ENCODE measurements at regions not wholly inside any gene's neighbourhood (a gene's known extent, or its start where the extent isn't known, plus 50 kb on each side); places are given as distances from the start of the nearest gene placed in this dataset.
"Not testable (repeated sequence)": the region's sequence is repeated elsewhere in the genome, so short reads cannot be mapped to it uniquely, and the experiment has no call there.

GRCh38 chr20:12748359-12748994, 260.3 kb upstream of the SPTLC3 start:
- H3K9ac ChIP-seq: no peak overlapping the region

DNA sequence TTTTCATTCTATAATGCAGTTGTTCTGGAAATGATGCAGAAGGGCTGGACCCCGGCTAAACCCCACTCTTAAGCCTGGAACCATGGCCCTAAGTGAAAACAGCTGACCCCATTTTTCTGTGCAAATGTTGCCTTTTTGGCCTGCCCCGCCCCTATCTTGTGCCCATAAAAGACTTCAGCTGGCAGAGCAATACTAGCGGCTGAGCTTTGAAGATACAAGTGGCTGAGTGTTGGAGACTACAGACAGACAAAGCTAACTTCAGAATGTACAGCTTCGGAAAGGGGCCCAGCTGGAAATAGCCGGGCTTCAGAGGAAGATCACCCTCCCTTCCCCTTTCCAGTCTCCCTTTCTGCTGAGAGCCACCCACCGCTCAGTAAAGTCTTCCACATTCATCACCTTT, 258.6 kb upstream of the SPTLC3 start:
- no peaks in the 10 kb centered on the region for H3K27me3 ChIP-seq (ENCODE audit: control insufficient read depth, insufficient read depth, low read length)
- no peaks in the 10 kb centered on the region for H3K4me1 ChIP-seq
- H3K9me3 ChIP-seq (ENCODE audit: control insufficient read depth, low read length): no peaks in the 10 kb centered on the region
- H3K27ac ChIP-seq: no peak overlapping the region
- H3K9ac ChIP-seq: no peak overlapping the region
- no peaks in the 10 kb centered on the region for H3K36me3 ChIP-seq (ENCODE audit: control insufficient read depth, insufficient read depth, low read length)
- H3K4me3 ChIP-seq (ENCODE audit: low read depth, low read length): no peak overlapping the region
- no peak overlapping the region for H3K4me2 ChIP-seq (ENCODE audit: low read length)
- H2AFZ ChIP-seq: no peak overlapping the region
- TF ChIP-seq, protein P1, sequence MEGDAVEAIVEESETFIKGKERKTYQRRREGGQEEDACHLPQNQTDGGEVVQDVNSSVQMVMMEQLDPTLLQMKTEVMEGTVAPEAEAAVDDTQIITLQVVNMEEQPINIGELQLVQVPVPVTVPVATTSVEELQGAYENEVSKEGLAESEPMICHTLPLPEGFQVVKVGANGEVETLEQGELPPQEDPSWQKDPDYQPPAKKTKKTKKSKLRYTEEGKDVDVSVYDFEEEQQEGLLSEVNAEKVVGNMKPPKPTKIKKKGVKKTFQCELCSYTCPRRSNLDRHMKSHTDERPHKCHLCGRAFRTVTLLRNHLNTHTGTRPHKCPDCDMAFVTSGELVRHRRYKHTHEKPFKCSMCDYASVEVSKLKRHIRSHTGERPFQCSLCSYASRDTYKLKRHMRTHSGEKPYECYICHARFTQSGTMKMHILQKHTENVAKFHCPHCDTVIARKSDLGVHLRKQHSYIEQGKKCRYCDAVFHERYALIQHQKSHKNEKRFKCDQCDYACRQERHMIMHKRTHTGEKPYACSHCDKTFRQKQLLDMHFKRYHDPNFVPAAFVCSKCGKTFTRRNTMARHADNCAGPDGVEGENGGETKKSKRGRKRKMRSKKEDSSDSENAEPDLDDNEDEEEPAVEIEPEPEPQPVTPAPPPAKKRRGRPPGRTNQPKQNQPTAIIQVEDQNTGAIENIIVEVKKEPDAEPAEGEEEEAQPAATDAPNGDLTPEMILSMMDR (IDR thresholded peaks at IDR 0.05): no peak
- H3K79me2 ChIP-seq: no peaks in the 10 kb centered on the region

More at GRCh38 chr20:12748359-12748994, 260.3 kb upstream of the SPTLC3 start:
- no peaks in the 10 kb centered on the region for H3K27me3 ChIP-seq (ENCODE audit: control insufficient read depth, insufficient read depth, low read length)
- no peaks in the 10 kb centered on the region for H3K9me3 ChIP-seq (ENCODE audit: control insufficient read depth, low read length)
- no peaks in the 10 kb centered on the region for H3K36me3 ChIP-seq (ENCODE audit: control insufficient read depth, insufficient read depth, low read length)
- no peak overlapping the region for H2AFZ ChIP-seq
- TF ChIP-seq, protein P1 (IDR thresholded peaks at IDR 0.05): no peak
- H3K79me2 ChIP-seq: no peaks in the 10 kb centered on the region
- no peaks in the 10 kb centered on the region for H3K4me1 ChIP-seq
- no peak overlapping the region for H3K4me3 ChIP-seq (ENCODE audit: low read depth, low read length)
- H3K27ac ChIP-seq: no peak overlapping the region
- no peak overlapping the region for H3K4me2 ChIP-seq (ENCODE audit: low read length)

GRCh38 chr20:12752900-12753693, 255.7 kb upstream of the SPTLC3 start:
- H3K9me3 ChIP-seq (ENCODE audit: control insufficient read depth, low read length); H2AFZ ChIP-seq; H3K79me2 ChIP-seq; H3K27ac ChIP-seq; H3K4me3 ChIP-seq (ENCODE audit: low read depth, low read length); H3K9ac ChIP-seq; H3K4me2 ChIP-seq (ENCODE audit: low read length); H3K27me3 ChIP-seq (ENCODE audit: control insufficient read depth, insufficient read depth, low read length); H3K36me3 ChIP-seq (ENCODE audit: control insufficient read depth, insufficient read depth, low read length); H3K4me1 ChIP-seq: not testable (repeated sequence)

- H3K27me3 ChIP-seq (ENCODE audit: control insufficient read depth, insufficient read depth, low read length); H2AFZ ChIP-seq; H3K4me2 ChIP-seq (ENCODE audit: low read length); H3K9me3 ChIP-seq (ENCODE audit: control insufficient read depth, low read length); H3K27ac ChIP-seq; H3K79me2 ChIP-seq; H3K4me3 ChIP-seq (ENCODE audit: low read depth, low read length); H3K36me3 ChIP-seq (ENCODE audit: control insufficient read depth, insufficient read depth, low read length); H3K9ac ChIP-seq; H3K4me1 ChIP-seq: not testable (repeated sequence)
These were observed 255.0 kb upstream of the SPTLC3 start for GRCh38 chr20:12753742-12754141.

DNA sequence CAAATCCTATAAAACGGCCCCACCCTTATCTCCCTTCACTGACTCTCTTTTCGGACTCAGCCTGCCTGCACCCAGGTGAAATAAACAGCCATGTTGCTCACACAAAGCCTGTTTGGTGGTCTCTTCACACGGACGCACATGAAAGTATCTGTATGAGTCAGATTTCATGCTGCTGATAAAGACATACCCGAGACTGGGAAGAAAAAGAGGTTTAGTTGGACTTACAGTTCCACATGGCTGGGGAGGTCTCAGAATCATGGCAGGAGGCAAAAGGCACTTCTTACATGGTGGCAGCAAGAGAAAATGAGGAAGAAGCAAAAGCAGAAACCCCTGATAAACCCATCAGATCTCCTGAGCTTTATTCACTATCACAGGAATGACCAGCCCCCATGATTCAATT, 249.3 kb upstream of the SPTLC3 start:
- not testable (repeated sequence) for H2AFZ ChIP-seq; H3K4me3 ChIP-seq (ENCODE audit: low read depth, low read length)

DNA sequence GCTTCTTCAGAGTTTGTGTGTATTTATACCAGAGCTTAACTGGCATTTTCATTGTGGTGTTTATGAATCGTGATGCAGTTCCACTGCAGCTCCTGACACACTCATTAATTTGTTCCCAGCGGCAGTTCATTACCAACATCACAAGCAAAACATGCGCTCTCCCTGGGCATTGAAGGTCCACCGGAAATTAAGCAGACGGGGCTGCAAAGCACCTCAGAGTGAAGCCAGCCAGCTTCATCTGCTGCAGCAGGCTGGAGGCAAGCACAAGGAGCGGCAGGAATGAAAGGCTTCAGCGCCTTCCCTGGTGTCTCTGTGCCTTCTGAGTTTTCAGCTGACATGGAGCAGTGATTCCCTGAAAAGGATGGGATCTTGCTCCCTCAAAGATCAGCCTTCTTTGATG, 246.0 kb upstream of the SPTLC3 start:
- Histone ChIP-seq H3K4me3 (ENCODE audit: low read depth, low read length) (no peak overlapping the region), H3K79me2 (no peaks in the 10 kb centered on the region), H3K36me3 (ENCODE audit: control insufficient read depth, insufficient read depth, low read length) (no peaks in the 10 kb centered on the region), H2AFZ (no peak overlapping the region), H3K4me2 (ENCODE audit: low read length) (no peak overlapping the region), H3K9me3 (ENCODE audit: control insufficient read depth, low read length) (no peaks in the 10 kb centered on the region), H3K27ac (no peak overlapping the region), H3K27me3 (ENCODE audit: control insufficient read depth, insufficient read depth, low read length) (no peaks in the 10 kb centered on the region), H3K4me1 (no peaks in the 10 kb centered on the region), H3K9ac (no peak overlapping the region)
- TF ChIP-seq, protein P1 (IDR thresholded peaks at IDR 0.05): no peak

More for the DNA sequence above, 249.3 kb upstream of the SPTLC3 start:
- not testable (repeated sequence) for H3K9me3 ChIP-seq (ENCODE audit: control insufficient read depth, low read length); H3K27ac ChIP-seq; H3K36me3 ChIP-seq (ENCODE audit: control insufficient read depth, insufficient read depth, low read length); H3K4me1 ChIP-seq; H3K27me3 ChIP-seq (ENCODE audit: control insufficient read depth, insufficient read depth, low read length); H3K4me2 ChIP-seq (ENCODE audit: low read length); H3K79me2 ChIP-seq; H3K9ac ChIP-seq
